ENCODE measurements at regions not wholly inside any gene's neighbourhood (a gene's known extent, or its start where the extent isn't known, plus 50 kb on each side); places are given as distances from the start of the nearest gene placed in this dataset.

- no peak overlapping the region for H3K4me3 ChIP-seq (ENCODE audit: insufficient read depth, low read depth, low read length)
- no peak overlapping the region for H3K23ac ChIP-seq (ENCODE audit: low read depth, low read length)
- intact Hi-C loops (cut with micrococcal nuclease), result no loop called here
- no peak overlapping the region for H3K4me2 ChIP-seq (ENCODE audit: low read depth, low read length)
- H4K91ac ChIP-seq (ENCODE audit: insufficient read depth, low read depth, low read length), result no peak overlapping the region
- H3K9me3 ChIP-seq (ENCODE audit: control insufficient read depth, insufficient read depth, low read length), result no peaks in the 10 kb centered on the region
- H2AK5ac ChIP-seq (ENCODE audit: low read depth, low read length), result no peak overlapping the region
- H3K4me1 ChIP-seq (ENCODE audit: control insufficient read depth, insufficient read depth, low read length), result no peaks in the 10 kb centered on the region
- no peaks in the 10 kb centered on the region for H4K20me1 ChIP-seq (ENCODE audit: insufficient read depth, low read length)
- H3K14ac ChIP-seq (replicated peaks; ENCODE audit: low read depth, low read length), result no peak overlapping the region
- no peak overlapping the region for H3K18ac ChIP-seq (ENCODE audit: low read depth, low read length)
- no peaks in the 10 kb centered on the region for H3K36me3 ChIP-seq (ENCODE audit: control insufficient read depth, insufficient read depth, low read length)
- no peaks in the 10 kb centered on the region for H3K79me1 ChIP-seq (ENCODE audit: low read depth in 1 of 2, low read length in 2 of 2)
- TF ChIP-seq MXI1 (IDR thresholded peaks at IDR 0.05; ENCODE audit: borderline replicate concordance, low read depth, low read length) (no peak), CHD1 (IDR thresholded peaks at IDR 0.05; ENCODE audit: low read depth, low read length) (no peak), CEBPB (IDR thresholded peaks at IDR 0.05; ENCODE audit: low read depth, low read length) (no peak), RFX5 (IDR thresholded peaks at IDR 0.05; ENCODE audit: low read depth, low read length) (no peak), FOS (IDR thresholded peaks at IDR 0.05; ENCODE audit: low read depth, low read length) (no peak), POLR2A (IDR thresholded peaks at IDR 0.05; ENCODE audit: low read depth, low read length) (no peak), MAFK (IDR thresholded peaks at IDR 0.05; ENCODE audit: low read depth, low read length) (no peak), BHLHE40 (IDR thresholded peaks at IDR 0.05; ENCODE audit: low read depth, low read length) (no peak), RAD21 (IDR thresholded peaks at IDR 0.05; ENCODE audit: low read length) (no peak), SMC3 (IDR thresholded peaks at IDR 0.05; ENCODE audit: low read depth, low read length) (no peak), RCOR1 (IDR thresholded peaks at IDR 0.05; ENCODE audit: insufficient replicate concordance, low read length) (no peak), NFE2L2 (IDR thresholded peaks at IDR 0.05; ENCODE audit: low read depth, low read length) (no peak), MAZ (IDR thresholded peaks at IDR 0.05; ENCODE audit: borderline replicate concordance, low read depth, low read length) (no peak)
- TF ChIP-seq, protein P1, sequence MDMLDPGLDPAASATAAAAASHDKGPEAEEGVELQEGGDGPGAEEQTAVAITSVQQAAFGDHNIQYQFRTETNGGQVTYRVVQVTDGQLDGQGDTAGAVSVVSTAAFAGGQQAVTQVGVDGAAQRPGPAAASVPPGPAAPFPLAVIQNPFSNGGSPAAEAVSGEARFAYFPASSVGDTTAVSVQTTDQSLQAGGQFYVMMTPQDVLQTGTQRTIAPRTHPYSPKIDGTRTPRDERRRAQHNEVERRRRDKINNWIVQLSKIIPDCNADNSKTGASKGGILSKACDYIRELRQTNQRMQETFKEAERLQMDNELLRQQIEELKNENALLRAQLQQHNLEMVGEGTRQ (IDR thresholded peaks at IDR 0.05; ENCODE audit: low read depth, low read length), result no peak
- TF ChIP-seq, protein P2, sequence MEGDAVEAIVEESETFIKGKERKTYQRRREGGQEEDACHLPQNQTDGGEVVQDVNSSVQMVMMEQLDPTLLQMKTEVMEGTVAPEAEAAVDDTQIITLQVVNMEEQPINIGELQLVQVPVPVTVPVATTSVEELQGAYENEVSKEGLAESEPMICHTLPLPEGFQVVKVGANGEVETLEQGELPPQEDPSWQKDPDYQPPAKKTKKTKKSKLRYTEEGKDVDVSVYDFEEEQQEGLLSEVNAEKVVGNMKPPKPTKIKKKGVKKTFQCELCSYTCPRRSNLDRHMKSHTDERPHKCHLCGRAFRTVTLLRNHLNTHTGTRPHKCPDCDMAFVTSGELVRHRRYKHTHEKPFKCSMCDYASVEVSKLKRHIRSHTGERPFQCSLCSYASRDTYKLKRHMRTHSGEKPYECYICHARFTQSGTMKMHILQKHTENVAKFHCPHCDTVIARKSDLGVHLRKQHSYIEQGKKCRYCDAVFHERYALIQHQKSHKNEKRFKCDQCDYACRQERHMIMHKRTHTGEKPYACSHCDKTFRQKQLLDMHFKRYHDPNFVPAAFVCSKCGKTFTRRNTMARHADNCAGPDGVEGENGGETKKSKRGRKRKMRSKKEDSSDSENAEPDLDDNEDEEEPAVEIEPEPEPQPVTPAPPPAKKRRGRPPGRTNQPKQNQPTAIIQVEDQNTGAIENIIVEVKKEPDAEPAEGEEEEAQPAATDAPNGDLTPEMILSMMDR (conservative IDR thresholded peaks at IDR 0.05; ENCODE audit: low read depth, low read length), result no peak
- TF ChIP-seq, protein P3, sequence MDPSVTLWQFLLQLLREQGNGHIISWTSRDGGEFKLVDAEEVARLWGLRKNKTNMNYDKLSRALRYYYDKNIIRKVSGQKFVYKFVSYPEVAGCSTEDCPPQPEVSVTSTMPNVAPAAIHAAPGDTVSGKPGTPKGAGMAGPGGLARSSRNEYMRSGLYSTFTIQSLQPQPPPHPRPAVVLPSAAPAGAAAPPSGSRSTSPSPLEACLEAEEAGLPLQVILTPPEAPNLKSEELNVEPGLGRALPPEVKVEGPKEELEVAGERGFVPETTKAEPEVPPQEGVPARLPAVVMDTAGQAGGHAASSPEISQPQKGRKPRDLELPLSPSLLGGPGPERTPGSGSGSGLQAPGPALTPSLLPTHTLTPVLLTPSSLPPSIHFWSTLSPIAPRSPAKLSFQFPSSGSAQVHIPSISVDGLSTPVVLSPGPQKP (IDR thresholded peaks at IDR 0.05; ENCODE audit: borderline replicate concordance, low read depth, low read length), result no peak
- no peaks in the 10 kb centered on the region for H3K9me1 ChIP-seq (ENCODE audit: insufficient read depth, low read length)
- H3K27me3 ChIP-seq (ENCODE audit: control insufficient read depth, insufficient read depth, low read length), result no peaks in the 10 kb centered on the region
- in situ Hi-C loops (cut with MboI; ENCODE audit: low sequenced_read_pairs), result no loop called here
- ChIA-PET POLR2A (ENCODE audit: unreplicated experiment) (no interaction called here), CTCF (no interaction called here)
- H2AK9ac ChIP-seq (replicated peaks; ENCODE audit: low read depth, low read length, poor library complexity), result no peak overlapping the region
- no peak overlapping the region for H2BK120ac ChIP-seq (ENCODE audit: low read depth, low read length)
- no peak for DNase-seq
- no peak overlapping the region for H3K56ac ChIP-seq (ENCODE audit: extremely low read depth, insufficient read depth, low read length)
- H4K8ac ChIP-seq (ENCODE audit: low read depth in 2 of 2, low read length in 2 of 2), result no peak overlapping the region
- no TSS peak for BruUV-seq (replicated peaks)
- ATAC-seq (ENCODE audit: low read depth), result no peak
- dilution Hi-C loops (cut with HindIII; ENCODE audit: low sequenced_read_pairs, unreplicated experiment), result no loop called here
- H3K9ac ChIP-seq (ENCODE audit: low read depth, low read length), result no peak overlapping the region
- H2AFZ ChIP-seq (replicated peaks; ENCODE audit: low read length, poor library complexity), result no peak overlapping the region
- no peak overlapping the region for H2BK15ac ChIP-seq (ENCODE audit: low read depth, low read length)
- H4K5ac ChIP-seq (ENCODE audit: low read depth, low read length), result no peak overlapping the region
- 38% methylated on average over 1 of the region's 1 CpG; no CpG with 5 or more reads in 1 of the 2 experiments for WGBS, 2 experiments (ENCODE audit: extremely low coverage in 2 of 2, insufficient read length in 1 of 2)
- no peak overlapping the region for H3K27ac ChIP-seq (ENCODE audit: insufficient read depth, low read length)
- H3K4ac ChIP-seq (ENCODE audit: low read depth, low read length), result no peak overlapping the region
- H2BK20ac ChIP-seq (ENCODE audit: low read depth, low read length), result no peak overlapping the region
- no peak overlapping the region for H2BK5ac ChIP-seq (ENCODE audit: low read depth, low read length, poor library complexity, severe bottlenecking)
These were observed 447.6 kb upstream of the CHST9 start for GRCh38 chr18:27632706-27633105.
